ENCODE measurements at regions not wholly inside any gene's neighbourhood (a gene's known extent, or its start where the extent isn't known, plus 50 kb on each side); places are given as distances from the start of the nearest gene placed in this dataset.
"Not testable (repeated sequence)": the region's sequence is repeated elsewhere in the genome, so short reads cannot be mapped to it uniquely, and the experiment has no call there.

GRCh38 chr2:34656632-34657031, 1057.5 kb upstream of the FAM98A start:
- DNase-seq = no peak

GRCh38 chr2:34652636-34653035, 1053.5 kb upstream of the FAM98A start:
- no peak for DNase-seq

GRCh38 chr2:34646901-34647300, 1047.8 kb upstream of the FAM98A start:
- no peak for DNase-seq

- DNase-seq = no peak
These were observed 1033.2 kb upstream of the FAM98A start for GRCh38 chr2:34632327-34632726.

- DNase-seq = no peak
These were observed 1027.9 kb upstream of the FAM98A start for GRCh38 chr2:34627003-34627402.

- DNase-seq = no peak
These were observed 1005.1 kb upstream of the FAM98A start for GRCh38 chr2:34604164-34604563.

GRCh38 chr2:34602262-34602661, 1003.2 kb upstream of the FAM98A start:
- no peak for DNase-seq

GRCh38 chr2:34601561-34601960, 1002.5 kb upstream of the FAM98A start:
- no peak for DNase-seq

GRCh38 chr2:34578641-34579040, 979.5 kb upstream of the FAM98A start:
- no peak for DNase-seq

GRCh38 chr2:34570266-34570872, 971.3 kb upstream of the FAM98A start:
- no peak for DNase-seq

GRCh38 chr2:34567128-34567527, 968.0 kb upstream of the FAM98A start:
- no peak for DNase-seq

- DNase-seq = no peak
These were observed 953.2 kb upstream of the FAM98A start for GRCh38 chr2:34552337-34552736.

GRCh38 chr2:34549710-34550345, 950.7 kb upstream of the FAM98A start:
- DNase-seq = no peak

GRCh38 chr2:34547900-34548299, 948.8 kb upstream of the FAM98A start:
- DNase-seq = no peak

- no peak for DNase-seq
These were observed 948.2 kb upstream of the FAM98A start for GRCh38 chr2:34547340-34547739.

GRCh38 chr2:34545486-34546136, 946.5 kb upstream of the FAM98A start:
- DNase-seq = no peak

GRCh38 chr2:34534761-34535160, 935.7 kb upstream of the FAM98A start:
- DNase-seq = no peak

GRCh38 chr2:34534341-34534740, 935.2 kb upstream of the FAM98A start:
- no peak for DNase-seq

- DNase-seq = no peak
These were observed 934.6 kb upstream of the FAM98A start for GRCh38 chr2:34533585-34534183.

- DNase-seq = no peak
These were observed 930.9 kb upstream of the FAM98A start for GRCh38 chr2:34529965-34530364.

- DNase-seq = no peak
These were observed 924.9 kb upstream of the FAM98A start for GRCh38 chr2:34523958-34524514.

GRCh38 chr2:34519659-34520058, 920.6 kb upstream of the FAM98A start:
- DNase-seq = no peak

GRCh38 chr2:34498561-34498960, 899.5 kb upstream of the FAM98A start:
- no peak for DNase-seq

- not testable (repeated sequence) for DNase-seq
These were observed 895.1 kb upstream of the FAM98A start for GRCh38 chr2:34494192-34494591.

Measured in stimulated activated CD4-positive, alpha-beta T cell treated with anti-CD3 and anti-CD28 coated beads, Interleukin-4, amount 100 ng/mL, for 4 hours (primary cell).